HG03045 (cell line): ENCODE measurements at regions not wholly inside any gene's neighbourhood (a gene's known extent, or its start where the extent isn't known, plus 50 kb on each side); places are given as distances from the start of the nearest gene placed in this dataset.

ENCODE experiments used
- ATAC-seq: cut with Tn5 transposase; IDR thresholded peaks from one replicate; pipeline ENCODE4 v1.9.1; 2021; ENCODE audit warnings: mild to moderate bottlenecking, moderate library complexity; ENCODE audit not compliant: unreplicated experiment

- ATAC-seq = no peak
These were observed 1259.7 kb downstream of the TYW1 start for GRCh38 chr7:68256295-68256694.

GRCh38 chr7:68258609-68259008 lies 1262.0 kb downstream of the TYW1 start:
- ATAC-seq = no peak

DNA sequence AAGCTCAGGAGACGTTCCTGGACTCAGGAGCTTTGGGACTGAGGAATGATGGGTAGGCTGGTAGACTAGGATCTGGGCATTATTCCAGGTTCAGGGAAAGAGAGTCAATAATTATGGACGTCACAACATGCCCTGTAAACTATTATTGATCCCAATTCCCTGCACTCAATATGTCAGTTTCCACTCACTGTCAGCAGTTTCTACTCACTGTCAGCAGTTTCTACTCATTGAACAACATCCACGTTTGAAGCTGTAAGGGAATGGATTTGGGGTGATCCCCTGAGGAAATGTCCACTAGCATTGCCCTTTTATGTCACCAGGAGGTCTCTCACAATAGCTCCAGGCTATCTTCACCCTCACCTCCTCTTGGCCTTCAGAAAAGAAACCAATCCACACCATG lies 1268.6 kb downstream of the TYW1 start:
- ATAC-seq = no peak

DNA sequence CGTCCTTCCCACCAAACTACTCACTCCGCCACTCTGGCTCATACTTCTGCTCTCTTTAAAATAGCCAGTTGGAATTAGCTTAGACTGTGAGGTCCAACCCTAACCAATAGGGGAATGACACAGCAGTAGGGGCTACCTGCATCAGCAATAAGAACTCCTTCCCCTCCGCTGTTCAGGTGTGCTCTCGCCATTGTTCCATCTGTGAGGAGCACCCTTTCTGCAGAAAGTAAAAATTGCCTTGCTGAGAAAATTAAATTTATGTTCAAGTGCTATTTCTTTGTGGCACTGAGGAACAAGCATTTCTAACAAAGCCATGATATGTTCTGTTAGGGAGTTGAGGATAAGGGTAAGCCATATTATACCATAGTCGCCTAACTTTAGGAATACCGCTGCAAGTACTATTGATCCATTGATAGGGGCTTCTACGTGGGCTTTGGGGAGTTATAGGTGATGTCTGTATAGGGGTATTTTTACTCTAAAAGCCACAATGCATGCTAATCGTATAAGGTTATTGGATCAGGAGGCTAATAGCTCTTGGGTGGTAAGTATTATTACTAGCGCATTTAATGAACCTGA lies 1269.5 kb downstream of the TYW1 start:
- no peak for ATAC-seq

- no peak for ATAC-seq
These were observed 1270.9 kb downstream of the TYW1 start for GRCh38 chr7:68267486-68267885.

GRCh38 chr7:68269405-68269804 lies 1272.8 kb downstream of the TYW1 start:
- ATAC-seq = no peak

DNA sequence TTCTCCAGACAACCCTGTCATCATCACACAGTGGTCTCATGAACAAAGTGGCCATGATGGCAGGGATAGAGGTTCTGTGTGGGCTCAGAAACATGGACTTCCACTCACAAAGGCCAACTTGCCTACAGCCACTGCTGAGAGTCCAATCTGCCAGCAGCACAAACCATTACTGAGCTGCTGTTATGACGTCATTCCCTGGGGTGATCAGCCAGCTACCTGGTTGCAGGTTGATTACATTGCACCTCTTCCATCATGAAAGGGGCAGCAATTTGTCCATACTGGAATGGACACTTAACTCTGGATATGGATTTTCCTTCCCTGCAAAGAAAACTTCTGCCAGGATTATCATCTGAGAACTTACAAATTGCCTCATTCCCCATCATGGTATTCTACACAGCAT lies 1275.9 kb downstream of the TYW1 start:
- ATAC-seq = no peak

DNA sequence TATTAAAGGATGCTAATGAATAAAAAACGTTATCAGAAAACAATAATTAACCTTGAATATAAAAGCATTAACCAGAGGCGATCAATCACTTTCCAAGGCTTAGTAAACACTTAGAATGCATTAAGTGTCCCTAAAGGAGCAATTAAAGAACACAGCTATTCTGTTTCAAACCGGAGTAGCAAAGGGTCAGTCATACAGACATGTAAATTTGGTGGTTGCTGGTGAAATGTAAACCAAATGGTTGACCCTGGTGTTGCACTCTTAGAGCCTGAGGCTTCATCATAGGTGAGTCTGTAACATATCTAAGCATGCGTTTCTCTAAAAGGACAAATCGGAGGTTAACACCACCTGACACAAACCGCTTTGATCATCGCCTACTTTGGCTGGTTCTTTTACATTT lies 1280.1 kb downstream of the TYW1 start:
- no peak for ATAC-seq

DNA sequence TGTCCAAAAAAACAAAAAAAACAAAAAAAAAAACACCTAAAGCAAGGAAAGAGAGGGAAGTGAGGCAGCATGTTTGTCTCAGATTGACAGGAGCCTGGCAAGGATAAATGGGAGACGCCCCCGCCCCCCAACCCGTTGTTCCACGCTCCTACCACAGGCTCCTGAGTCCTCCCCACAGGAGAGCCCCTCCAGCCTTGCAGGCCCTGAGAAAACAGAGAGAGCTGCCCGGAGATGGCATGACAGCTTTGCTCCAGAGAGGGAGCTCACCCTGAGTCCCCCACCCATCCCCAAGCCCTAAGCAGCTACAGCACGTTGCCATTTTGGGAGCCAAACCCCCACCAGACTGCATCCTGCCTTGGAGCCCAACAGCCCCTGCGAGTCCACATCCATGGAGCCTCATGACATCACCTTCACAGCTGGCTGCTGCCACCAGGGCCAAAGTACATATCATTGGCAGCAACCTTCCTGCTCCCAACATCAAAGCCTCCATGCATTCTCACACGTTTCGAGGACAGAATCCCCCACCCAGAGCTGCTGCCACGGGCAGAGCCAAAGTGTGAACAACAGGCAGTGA lies 1283.3 kb downstream of the TYW1 start:
- no peak for ATAC-seq

GRCh38 chr7:68280931-68281330 lies 1284.3 kb downstream of the TYW1 start:
- ATAC-seq = no peak

GRCh38 chr7:68288144-68288593 lies 1291.5 kb downstream of the TYW1 start:
- ATAC-seq = no peak

DNA sequence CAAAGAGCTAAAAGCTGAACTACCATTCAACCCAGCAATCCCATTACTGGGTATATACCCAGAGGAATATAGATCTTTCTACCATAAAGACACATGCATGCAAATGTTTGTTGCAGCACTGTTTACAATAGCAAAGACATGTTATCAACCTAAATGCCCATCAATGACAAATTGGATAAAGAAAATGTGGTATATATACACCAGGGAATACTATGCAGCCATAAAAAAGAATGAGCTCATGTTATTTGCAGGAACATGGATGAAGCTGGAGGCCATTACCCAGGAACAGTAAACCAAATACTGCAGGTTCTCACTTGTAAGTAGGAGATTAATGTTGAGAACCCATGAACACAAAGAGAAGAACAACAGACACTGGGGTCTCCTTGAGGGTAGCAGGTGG lies 1295.1 kb downstream of the TYW1 start:
- ATAC-seq = no peak

DNA sequence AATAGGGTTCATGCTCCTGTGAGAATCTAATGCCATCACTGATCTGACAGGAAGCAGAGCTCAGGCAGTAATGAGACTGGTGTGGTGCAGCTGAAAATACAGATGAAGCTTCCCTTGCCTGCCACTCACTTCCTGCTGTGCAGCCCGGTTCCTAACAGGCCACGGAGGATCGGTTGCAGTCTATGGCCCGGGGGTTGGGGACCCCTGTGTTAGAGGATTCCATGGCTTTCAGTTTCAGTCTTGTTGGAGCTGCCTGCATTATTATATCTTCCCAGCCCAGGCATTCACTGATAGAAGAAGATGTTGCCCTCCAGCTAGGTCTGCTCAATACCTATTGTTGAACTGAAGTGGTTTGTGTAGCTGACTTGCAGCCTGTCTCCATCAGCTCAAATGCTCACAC lies 1298.8 kb downstream of the TYW1 start:
- ATAC-seq = no peak

DNA sequence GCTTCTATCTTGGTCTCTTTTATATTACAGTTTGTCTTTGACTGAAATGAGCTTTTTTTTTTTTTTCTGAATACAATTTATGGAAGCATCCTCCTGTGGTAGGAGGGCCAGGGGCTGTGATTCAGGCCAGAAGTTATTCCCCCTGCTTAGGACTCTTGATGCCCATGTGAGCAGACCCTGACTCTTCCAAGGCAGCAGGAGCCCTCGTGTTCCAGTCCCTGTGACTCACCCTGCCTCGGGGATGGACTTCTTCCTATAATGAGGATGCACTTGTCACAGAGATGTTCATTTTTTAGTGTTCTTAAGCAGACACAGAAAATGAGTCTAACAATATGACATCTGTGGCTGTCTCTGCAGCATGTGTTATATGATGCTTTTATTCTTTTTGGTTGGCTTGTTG lies 1293.7 kb upstream of the AUTS2 start:
- no peak for ATAC-seq

- ATAC-seq = no peak
These were observed 1291.6 kb upstream of the AUTS2 start for GRCh38 chr7:68306692-68307107.

- no peak for ATAC-seq
These were observed 1289.0 kb upstream of the AUTS2 start for GRCh38 chr7:68309271-68309670.

DNA sequence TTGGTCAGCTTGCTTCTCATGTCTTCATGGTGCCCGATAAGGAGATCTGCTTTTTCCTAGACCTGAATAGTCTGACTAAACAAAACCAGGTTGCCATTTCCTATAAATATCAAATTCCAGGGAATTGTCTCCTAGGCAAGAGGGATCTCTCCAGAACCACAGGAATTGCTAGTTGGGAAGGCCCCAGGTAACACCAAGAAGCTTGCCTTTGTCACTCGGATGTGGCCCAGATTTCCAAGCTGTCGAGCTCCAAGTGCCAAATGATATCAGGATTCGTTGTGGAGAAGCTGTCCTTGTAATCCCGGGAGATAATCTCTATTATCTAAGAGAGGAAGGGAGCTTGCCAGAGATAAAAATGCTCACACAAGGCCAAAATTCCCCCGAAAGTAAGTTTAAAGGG lies 1288.5 kb upstream of the AUTS2 start:
- ATAC-seq = no peak

DNA sequence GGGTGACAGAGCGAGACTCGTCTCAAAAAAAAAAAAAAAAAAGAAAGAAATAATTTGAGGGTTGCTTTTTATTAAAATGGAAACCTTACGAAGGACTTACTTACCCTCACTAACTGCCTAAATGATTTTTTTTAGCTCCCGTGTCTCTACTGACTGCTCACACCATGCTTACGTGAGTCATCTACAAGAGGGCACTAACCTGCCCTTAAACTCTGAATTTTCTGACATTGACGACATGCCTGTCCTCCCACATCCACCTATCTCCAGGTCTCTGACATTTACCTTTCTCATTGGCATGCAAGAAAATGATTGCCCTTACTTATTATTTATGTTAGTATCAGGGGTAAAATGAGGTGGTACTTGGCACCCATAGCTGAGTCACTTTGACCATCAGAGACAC lies 1286.3 kb upstream of the AUTS2 start:
- no peak for ATAC-seq

- ATAC-seq = no peak
These were observed 1284.5 kb upstream of the AUTS2 start for GRCh38 chr7:68313806-68314205.

DNA sequence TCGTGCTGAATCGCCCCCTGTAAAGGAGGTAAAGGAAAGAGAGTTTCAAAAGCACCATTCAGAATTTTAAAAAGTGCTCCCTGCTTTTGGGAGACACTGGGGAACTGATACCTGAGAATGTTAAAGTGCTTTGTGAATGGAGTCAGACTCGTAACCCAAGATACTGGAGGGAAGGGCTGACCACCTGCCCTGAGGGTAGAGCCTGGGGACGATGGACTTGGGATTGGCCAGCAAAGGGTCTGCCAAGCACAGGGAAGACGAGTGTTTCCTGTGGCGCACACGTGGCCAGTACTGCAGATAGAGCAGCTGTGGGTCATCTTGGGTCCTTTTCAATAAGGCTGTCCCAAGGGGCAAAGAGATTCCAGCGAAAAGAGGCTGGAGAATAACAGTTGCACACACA lies 1284.1 kb upstream of the AUTS2 start:
- no peak for ATAC-seq

GRCh38 chr7:68317476-68317875 lies 1280.8 kb upstream of the AUTS2 start:
- ATAC-seq = no peak

- no peak for ATAC-seq
These were observed 1279.2 kb upstream of the AUTS2 start for GRCh38 chr7:68319061-68319460.

DNA sequence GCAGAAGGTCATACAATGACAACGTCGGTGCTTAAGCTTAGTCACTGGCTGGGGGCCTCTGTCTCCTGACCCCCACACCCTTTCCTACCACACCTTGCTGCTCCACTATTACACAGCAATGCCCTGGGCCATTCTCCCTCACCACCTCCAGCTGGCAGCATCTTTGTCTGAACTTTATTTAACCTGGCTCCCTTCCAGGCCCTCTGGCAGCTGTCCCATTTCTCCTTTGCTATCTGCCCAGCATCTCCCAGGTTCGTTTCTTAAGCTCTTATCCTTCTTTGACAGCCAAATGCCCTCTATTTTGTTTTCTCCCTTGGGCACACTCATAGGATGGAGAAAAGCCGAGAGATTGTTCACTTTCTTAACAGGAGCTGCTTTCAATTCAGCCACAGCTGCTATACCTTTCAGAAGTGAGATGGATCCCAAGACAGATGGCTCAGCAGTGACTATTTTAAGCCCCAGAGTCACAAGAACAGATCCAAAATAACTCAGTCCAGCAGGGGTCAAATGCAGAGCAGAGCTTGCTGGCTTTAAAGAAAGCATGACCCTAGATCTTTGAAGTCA lies 1277.1 kb upstream of the AUTS2 start:
- ATAC-seq = no peak
